IMR-90 (cell line): ENCODE measurements at regions not wholly inside any gene's neighbourhood (a gene's known extent, or its start where the extent isn't known, plus 50 kb on each side); places are given as distances from the start of the nearest gene placed in this dataset.

Source experiments
- CTCF ChIP-seq: conservative IDR thresholded peaks from 2 replicates; pipeline ENCODE4 v1.5.1; 2012; ENCODE audit warnings: mild to moderate bottlenecking, low read depth, low read length, improper control_type of control experiment
- SMC3 ChIP-seq: fragments of 150-350 bp; IDR thresholded peaks from 2 replicates; pipeline ENCODE4 v1.6.1; 2016; ENCODE audit warnings: low read depth, mild to moderate bottlenecking, antibody characterized with exemption, low read length, moderate library complexity
- USF2 ChIP-seq: fragments of 150-350 bp; IDR thresholded peaks from 2 replicates; pipeline ENCODE4 v1.6.1; 2017; ENCODE audit warnings: mild to moderate bottlenecking, antibody characterized with exemption, low read length, low read depth

DNA sequence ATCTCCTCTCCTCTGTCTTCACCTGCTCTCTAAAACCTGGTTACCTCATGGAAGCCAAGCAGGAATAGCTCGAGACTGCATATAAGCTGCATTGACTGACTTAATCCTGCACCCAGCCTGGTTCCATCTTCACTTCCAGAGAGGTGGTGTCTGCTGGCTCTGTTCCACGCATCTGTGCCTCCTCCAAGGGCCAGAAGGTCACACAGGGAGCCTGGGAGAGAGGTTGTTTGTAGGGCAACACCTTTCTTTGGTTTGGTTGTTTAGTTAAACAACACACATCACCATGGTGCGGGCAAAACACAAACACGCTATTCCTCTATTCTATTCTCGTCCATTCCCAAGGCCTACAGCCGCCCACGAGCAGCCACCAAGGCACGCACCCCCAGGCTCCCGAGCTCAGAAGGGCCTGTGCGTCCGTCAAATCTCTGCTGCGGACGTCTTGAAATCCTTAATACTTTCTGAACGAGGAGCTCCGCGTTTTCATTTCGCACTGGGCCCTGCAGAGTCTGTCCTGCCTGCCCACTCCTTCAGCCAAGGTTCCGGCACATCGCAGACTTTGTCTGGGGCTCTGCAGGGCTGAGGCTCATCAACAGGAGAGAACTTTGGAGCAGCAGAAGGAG lies 116.2 kb downstream of the RIPK4 start:
- TF ChIP-seq CTCF = no peak
- TF ChIP-seq USF2 = no peak
- TF ChIP-seq SMC3 = no peak
